Stimulated activated CD4-positive, alpha-beta T cell treated with anti-CD3 and anti-CD28 coated beads, Interleukin-1b, Interleukin-23, amount 100 ng/mL, for 24 hours (primary cell): ENCODE measurements at regions not wholly inside any gene's neighbourhood (a gene's known extent, or its start where the extent isn't known, plus 50 kb on each side); places are given as distances from the start of the nearest gene placed in this dataset.
"Not testable (repeated sequence)": the region's sequence is repeated elsewhere in the genome, so short reads cannot be mapped to it uniquely, and the experiment has no call there.

Experiments
- DNase-seq, 4 experiments: peaks; one replicate each; pipeline ENCODE4 v3.0.0-alpha.2; 2020; ENCODE audit warnings: low read depth in 4 of 4, low spot score in 1 of 4

DNA sequence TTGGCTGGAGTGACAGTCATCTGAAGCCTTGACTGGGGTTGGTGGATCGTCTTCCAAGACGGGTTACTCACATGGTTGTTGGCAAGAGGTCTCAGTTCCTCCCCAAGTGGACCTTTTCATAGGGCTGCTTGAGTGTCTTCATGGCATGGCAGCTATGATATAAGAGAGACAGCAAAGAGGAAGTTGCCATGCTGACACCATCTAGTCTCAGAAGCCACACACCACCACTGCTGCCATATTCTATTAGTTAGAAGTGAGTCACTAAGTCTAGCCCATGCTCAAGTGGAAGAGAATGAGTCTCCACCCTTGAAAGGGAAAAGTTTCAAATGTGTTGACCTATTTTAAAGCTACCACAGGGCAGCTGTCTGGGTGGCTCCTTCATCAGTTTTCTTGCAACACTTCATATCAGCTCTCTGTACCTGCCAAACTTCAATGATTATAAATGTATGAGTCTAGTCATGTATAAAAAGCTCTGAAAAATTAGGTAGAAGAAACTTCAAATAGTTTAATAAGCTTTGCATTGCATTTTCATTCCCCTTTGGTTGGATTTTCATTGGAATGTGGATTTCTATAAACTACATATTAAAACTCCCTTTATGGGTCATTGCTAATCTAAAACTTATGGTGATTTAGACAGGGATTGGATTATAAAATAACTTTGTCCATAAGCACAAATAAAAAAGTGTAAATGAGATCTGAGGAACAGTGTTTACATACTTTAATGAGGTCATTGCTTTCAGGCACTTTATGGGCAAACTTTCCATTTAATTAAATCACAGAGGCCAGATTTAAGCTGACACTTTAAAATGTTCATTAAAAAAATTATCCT, 68.0 kb upstream of the ATXN3L start:
- no peak for DNase-seq

DNA sequence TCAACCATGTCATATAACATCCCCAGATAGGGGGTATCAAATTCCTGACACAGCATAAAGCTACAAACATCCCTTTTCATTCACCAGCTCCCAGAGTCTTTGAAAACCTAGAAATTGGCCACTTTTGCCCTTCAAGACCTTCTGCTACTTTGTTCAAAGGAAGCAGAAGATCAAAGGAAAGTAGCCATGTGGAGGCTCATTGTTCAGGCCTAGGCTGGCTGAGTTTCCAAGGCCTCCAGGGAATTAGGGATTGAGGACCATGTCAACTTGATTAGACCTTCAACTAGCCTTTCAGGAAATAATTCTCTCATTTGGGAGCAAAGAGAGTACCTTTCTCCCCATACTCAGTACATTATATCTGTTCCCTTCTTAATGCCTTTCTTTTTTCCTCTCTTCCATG, 66.8 kb upstream of the ATXN3L start:
- DNase-seq = no peak

DNA sequence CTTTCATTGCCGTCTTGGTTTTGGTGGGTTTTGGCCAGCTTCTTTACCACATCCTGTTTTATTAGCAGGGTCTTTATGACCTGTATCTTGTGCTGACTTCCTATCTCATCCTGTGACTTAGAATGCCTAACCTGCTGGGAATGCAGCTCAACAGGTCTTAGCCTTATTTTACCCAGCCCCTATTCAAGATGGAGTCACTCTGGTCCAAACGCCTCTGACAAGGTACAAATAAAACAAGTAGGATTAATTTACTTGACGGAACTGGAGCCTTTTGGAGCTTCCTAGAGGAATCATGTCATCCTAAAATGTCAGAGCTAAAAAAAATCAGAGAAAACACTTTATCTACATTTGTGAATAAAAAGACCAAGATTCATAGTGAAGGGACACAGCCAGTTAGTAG, 66.2 kb upstream of the ATXN3L start:
- no peak for DNase-seq

DNA sequence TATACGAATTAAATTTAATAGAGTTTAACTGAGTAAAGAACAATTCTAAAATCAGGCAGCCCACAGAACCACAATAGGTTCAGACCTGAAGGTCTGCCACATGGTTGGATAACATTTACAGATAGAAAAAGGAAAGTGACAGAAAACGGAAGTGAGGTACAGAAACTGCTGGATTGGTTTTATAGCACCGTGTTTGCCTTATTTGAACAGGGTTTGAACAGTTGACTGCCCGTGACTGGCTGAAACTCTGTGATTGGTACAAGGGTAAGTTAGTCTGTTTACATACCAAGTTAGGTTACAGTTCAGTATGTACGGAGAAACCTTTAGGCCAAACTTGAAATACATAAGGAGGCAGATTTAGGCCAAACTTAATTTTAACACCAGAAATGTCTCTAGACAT, 64.1 kb upstream of the ATXN3L start:
- no peak for DNase-seq

DNA sequence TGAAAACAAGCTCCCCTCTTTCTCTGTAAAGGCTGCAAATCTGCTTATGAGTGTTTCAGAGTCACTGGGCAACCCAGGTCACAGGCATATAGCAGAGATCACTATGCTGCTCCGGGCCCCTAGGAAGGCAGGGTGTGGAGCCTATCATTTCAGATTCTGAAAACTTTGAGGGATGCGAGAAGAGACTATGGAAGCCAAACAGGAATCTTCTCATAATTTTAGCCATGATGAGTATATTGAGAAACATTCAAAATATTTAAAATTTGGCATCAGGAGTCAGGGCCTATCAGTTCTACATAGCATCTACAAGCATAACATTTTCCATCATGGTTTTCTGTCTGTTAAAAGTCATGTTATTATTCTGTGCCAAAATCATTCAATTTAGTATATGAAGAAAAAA, 61.7 kb upstream of the ATXN3L start:
- DNase-seq = no peak

DNA sequence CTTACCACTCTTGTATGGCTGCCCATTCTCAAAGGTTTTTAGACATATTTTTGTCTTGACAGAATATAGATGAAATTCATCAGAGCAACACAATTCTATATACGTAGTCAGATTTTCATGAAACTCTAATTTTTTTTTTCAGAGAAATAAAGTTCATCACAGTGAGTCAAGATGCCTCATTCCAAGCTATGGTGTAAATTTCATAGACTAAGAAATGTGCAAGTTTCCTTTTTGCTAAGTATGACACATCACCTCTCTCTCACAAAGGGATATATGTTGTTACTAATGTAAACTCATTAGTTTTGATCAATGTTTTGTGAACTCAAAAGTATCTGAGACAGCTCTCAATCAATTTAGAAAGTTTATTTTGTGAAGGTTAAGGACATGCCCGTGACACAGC, 60.4 kb upstream of the ATXN3L start:
- no peak for DNase-seq

DNA sequence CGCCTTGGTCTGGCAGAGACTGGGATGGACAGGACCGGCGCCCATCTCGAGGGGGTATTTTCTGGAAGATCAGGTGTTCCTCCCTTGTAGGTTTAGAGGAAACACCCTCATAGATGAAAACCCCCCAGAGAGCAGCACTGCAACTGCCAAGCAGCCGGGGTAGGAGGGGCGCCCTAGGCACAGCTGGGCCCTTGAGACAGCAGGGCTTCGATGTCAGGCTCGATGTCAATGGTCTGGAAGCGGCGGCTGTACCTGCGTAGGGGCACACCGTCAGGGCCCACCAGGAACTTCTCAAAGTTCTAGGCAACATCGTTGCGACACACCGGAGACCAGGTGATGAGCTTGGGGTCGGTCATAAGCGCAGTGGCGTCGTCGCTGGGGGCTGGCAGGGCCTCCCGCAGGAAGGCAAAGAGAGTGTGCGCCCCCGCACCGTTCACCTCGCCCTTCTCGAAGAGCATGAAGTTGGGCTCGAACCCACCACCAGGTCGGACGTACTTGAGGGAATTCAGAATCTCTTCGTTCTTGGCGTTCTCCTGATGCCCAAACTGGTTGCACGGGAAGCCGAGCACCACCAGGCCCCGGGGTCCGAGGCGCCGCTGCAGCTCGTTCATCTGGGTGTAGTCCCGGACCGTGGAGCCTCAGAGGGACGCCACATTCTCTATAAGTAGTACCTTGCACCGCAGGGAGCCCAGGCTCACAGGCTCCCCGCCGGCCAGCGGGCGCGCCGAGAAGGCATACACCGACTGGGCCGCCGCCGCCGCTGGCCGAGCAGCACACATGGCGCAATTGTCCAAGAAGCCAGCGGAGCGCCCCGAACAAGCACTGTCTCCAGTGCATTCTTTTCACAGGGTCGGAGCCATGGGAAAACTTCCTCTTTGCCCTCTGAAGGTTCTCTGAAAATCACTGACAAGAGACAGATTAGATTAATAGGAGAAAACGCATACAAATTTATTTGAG, 59.0 kb upstream of the ATXN3L start:
- not testable (repeated sequence) for DNase-seq

DNA sequence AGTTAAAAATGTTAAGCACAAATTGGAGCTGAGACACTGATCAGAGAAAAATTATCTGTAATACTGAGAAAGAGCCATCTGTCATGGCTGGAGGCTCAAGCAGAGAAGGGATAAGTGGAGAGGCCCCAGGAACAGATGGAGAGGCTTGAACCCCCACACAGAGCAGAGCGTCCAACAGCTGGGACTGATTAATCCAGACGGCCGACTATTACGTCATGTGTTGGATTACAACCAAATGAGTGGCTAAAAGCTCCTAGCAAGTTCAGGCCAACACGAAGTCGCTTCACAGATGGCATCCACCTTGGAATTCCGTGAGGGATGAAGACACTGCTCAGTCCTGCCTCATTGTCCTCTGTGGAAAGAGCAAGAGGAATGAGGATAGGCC, 57.7 kb upstream of the ATXN3L start:
- DNase-seq = no peak

DNA sequence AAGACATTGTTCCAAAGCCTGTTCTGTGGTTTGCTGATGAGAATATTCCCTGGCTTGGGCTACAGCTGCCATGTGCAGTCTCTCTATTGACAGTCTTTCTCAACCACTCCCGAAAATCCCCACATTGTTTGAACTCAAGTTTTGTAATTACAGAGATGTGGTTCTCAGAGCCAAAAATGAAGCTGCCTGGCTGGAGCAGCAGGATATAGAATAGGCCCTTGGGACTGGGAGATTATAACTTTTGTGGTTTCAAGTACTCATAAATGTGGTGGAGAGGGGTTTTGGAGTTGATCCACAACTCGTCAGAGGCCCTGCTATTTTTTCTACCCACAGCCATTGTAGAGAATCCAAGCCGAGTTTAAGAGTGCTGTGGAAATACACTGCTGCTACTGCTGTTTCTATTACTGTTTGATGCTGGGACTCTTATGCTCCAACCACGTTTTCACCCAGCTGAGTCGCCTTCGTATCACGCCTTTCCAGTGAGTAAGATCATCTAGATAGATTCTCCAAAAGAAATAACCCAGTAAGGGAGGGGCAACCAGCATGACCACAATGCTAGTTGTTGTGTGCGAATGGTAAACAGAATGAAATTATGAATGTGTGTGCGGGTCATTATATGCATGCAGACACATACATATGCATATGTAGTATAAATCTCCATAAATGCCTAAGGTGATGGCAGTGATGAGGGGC, 57.1 kb upstream of the ATXN3L start:
- no peak for DNase-seq

DNA sequence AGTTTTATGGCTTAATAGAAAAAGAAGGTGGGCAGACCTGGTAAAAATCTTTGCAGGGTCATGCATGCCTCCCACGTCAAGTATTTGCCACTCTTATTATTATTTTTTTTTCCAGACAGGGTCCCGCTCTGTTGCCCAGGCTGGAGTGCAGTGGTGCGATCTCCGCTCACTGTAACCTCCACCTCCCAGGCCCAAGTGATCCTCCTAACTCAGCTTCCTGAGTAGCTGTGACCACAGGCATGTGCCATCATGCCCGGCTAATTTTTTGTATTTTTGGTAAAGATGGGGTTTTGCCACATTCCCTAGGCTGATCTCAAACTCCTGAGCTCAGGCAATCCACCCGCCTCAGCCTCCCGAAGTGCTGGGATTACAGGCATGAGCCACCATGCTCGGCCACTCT, 55.7 kb upstream of the ATXN3L start:
- DNase-seq = not testable (repeated sequence)

DNA sequence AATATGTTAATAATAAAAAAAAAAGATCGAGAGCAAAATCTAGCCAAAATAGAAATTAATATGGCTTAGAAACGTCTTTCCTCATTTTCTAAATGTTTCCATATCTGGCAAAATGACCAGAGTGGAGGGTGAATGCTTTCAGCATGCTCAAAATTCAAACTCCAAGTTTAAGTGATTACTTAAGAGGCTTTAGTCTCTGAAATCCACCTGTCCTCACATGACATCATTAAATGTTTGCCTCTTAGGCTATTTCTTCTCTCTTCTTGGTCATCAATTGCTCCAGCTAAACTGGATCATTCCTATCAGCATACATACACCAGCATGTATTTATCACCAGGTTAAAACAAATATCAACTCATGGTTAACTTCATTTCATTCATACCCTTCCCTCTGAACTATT, 54.5 kb upstream of the ATXN3L start:
- no peak for DNase-seq

DNA sequence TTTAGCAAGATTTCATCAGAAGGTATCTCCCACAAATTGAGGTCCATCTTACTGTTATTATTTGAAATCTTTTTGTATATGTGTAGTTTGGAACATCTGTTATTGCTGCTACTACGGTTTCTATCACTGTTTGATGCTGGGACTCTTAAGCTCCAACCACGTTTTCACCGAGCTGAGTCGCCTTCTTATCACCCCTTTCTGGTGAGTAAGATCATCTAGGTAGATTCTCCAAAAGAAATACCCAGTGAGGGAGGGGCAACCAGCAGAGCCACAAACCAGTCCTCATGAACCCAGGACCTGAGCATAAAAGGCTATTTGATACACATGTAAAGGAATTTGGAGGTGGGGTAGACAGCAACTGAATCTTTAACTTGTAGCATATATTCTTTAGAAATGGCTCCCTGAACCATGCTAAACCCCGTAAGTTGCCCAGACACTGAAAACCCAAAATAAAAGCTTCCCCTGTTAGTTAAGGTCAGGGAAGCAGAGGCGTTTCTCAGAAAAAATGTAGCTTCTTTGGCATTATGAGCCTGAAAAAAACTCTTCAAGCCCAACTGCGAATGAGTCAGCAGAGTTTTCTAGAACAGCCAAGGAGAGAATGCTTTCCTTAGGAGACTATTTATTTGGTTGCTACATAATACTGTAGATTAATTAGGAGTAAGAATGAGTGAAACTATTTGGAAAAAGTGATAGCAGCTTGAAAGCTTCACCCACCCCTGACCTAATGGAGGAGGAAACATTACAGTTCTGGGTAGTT, 53.8 kb upstream of the ATXN3L start:
- DNase-seq = no peak

DNA sequence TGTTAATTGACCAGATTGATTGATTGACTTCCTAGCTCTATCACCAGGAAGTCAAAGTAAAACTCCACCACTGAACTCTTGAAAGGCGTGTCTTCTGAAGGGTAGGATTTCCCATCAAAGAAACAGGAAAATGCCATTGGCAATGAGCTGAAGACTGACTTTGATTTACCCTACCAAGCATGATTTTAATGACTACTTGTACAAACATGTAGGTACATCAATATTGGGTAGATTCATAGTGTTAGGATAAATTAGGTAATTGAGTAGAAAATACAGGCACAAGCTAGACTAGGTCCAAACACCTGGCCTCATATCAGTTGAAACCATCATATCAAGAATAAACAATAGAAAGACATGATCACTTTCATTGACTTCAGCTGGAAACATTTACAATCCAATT, 53.2 kb upstream of the ATXN3L start:
- no peak for DNase-seq

DNA sequence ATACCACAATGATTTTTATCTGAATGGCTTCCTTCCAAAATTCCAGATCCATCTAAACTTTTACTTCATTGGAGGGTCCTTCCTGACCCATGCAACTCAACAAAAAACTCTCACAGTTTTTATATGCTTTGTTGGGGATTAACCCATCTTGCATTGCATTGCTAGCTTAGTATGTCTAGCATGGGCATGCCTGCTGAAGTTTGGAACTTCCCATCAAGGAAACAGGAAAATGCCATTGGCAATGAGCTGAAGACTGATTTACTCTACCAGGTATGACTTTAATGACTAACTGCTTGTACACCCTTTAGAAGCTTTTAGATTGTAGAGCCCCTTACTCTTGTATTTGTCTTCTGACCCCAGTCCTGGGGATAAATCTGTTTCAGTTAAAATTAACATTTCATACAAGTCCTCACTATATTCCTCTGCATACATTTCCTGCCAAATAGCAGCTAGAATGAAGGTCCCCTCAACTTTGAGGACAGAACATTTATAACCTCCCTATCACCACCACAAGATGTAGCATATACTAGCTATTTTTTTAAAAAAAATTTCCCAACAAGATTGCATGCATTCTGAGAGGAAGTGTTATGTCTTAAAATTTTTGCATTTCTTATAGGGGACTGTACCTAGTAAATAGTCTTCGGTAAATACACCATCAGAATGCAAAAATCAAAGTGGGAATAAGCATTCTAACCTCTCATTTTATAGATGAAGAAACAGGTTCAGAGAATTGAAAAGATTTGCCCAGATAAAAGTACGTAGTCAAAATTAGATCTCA, 52.5 kb upstream of the ATXN3L start:
- no peak for DNase-seq

DNA sequence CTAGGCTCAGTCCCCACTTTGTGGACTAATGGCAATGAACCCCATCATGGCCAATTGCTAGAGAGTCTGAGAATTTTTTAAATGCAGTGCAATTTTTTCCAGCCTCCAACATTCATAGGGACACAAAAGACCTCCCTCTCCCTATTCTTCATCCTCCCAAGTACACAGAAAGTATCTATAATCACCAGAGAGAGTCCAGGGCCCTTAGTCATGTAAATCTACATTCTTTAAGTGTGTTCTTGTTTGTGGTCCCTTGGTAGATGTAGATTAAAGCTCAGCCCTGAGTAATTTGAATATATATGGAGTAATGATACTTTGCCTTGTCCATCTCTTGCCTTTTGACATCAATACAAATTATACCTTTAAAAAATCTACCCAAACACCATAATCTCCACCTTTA, 51.3 kb upstream of the ATXN3L start:
- no peak for DNase-seq

DNA sequence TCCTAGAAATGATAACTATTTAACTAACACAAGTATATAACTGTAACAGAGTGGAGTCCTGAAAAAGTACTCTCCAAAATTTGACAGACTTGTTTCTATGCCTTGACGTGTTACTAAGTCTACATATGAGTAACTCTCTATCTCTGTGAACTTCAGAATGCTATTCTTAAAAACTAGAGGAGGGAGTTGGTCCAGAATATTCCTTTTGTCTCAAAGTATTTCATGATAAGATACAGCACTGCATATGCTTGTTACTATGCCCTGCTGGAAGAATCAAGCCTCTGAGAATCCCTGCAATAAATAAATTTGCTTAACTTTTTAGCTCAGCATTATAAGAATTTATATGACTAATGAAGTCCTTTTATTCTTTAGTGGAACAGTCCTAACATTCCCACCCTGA, 50.9 kb upstream of the ATXN3L start:
- DNase-seq = no peak
